IMR-90 (cell line): ENCODE measurements at regions not wholly inside any gene's neighbourhood (a gene's known extent, or its start where the extent isn't known, plus 50 kb on each side); places are given as distances from the start of the nearest gene placed in this dataset.
"Not testable (repeated sequence)": the region's sequence is repeated elsewhere in the genome, so short reads cannot be mapped to it uniquely, and the experiment has no call there.

Experiments used
- ATAC-seq: fragments of 200-7000 bp; cut with Tn5 transposase; 2 replicates; pipeline ENCODE4 v1.9.1; 2020; ENCODE audit warnings: low read depth, mild to moderate bottlenecking, moderate library complexity
- BruUV-seq: library from RNA; stranded (reverse); fragments of 400-500 nt; replicated peaks from 2 replicates; lab custom pipeline; 2021; lab: Mats Ljungman, UMichigan
- CTCF ChIA-PET: fragments of 300-600 bp; formaldehyde crosslinking; extraction: SDS; loops from one replicate; lab custom pipeline; 2021; ENCODE audit warnings: antibody characterized with exemption; lab: Yijun Ruan, JAX
- POLR2A ChIA-PET: fragments of 300-600 bp; sonication (Branson Sonifier 250); formaldehyde crosslinking; loops from one replicate; lab custom pipeline; 2022; ENCODE audit warnings: antibody characterized with exemption; ENCODE audit not compliant: unreplicated experiment; lab: Charles Lee
- DNase-seq: peaks from one replicate; pipeline ENCODE4 v3.0.0; 2013
- H2AFZ ChIP-seq: replicated peaks from 2 replicates; pipeline ENCODE3; 2013; ENCODE audit warnings: low read length, mild to moderate bottlenecking; ENCODE audit not compliant: poor library complexity
- H2AK5ac ChIP-seq: 2 replicates; pipeline ENCODE4 v1.6.1; 2013; ENCODE audit warnings: low read depth, low read length, inconsistent platforms
- H2AK9ac ChIP-seq: replicated peaks from 2 replicates; pipeline ENCODE3; 2013; ENCODE audit warnings: mild to moderate bottlenecking, low read depth, low read length, moderate library complexity; ENCODE audit not compliant: poor library complexity
- H2BK120ac ChIP-seq: 2 replicates; pipeline ENCODE4 v1.6.1; 2013; ENCODE audit warnings: low read depth, low read length, inconsistent platforms
- H2BK15ac ChIP-seq: 3 replicates; pipeline ENCODE4 v1.6.1; 2013; ENCODE audit warnings: low read depth, low read length, inconsistent platforms
- H2BK20ac ChIP-seq: 2 replicates; pipeline ENCODE4 v1.6.1; 2013; ENCODE audit warnings: low read depth, mild to moderate bottlenecking, inconsistent platforms, low read length, moderate library complexity
- H2BK5ac ChIP-seq: 2 replicates; pipeline ENCODE4 v1.6.1; 2013; ENCODE audit warnings: mild to moderate bottlenecking, low read depth, low read length, inconsistent platforms; ENCODE audit not compliant: poor library complexity, severe bottlenecking
- H3K14ac ChIP-seq: replicated peaks from 2 replicates; pipeline ENCODE4 v1.6.1; 2013; ENCODE audit warnings: low read depth, low read length, inconsistent platforms
- H3K18ac ChIP-seq: 2 replicates; pipeline ENCODE4 v1.6.1; 2013; ENCODE audit warnings: low read depth, low read length, control low read depth
- H3K23ac ChIP-seq: 2 replicates; pipeline ENCODE4 v1.6.1; 2013; ENCODE audit warnings: low read depth, low read length, inconsistent platforms
- H3K27ac ChIP-seq: 2 replicates; pipeline ENCODE4 v1.5.1; 2013; ENCODE audit warnings: mild to moderate bottlenecking, control low read depth, low read length; ENCODE audit not compliant: insufficient read depth
- H3K27me3 ChIP-seq: 2 replicates; pipeline ENCODE4 v1.6.1; 2013; ENCODE audit warnings: low read length; ENCODE audit not compliant: control insufficient read depth, insufficient read depth
- H3K36me3 ChIP-seq: 2 replicates; pipeline ENCODE4 v1.6.1; 2013; ENCODE audit warnings: low read length, mixed read lengths; ENCODE audit not compliant: control insufficient read depth, insufficient read depth
- H3K4ac ChIP-seq: 2 replicates; pipeline ENCODE4 v1.6.1; 2013; ENCODE audit warnings: low read depth, low read length, inconsistent platforms
- H3K4me1 ChIP-seq: 2 replicates; pipeline ENCODE4 v1.6.1; 2013; ENCODE audit warnings: low read length, mixed read lengths; ENCODE audit not compliant: control insufficient read depth, insufficient read depth
- H3K4me2 ChIP-seq: 2 replicates; pipeline ENCODE4 v1.6.1; 2013; ENCODE audit warnings: low read depth, mild to moderate bottlenecking, control low read depth, low read length, moderate library complexity
- H3K4me3 ChIP-seq: 2 replicates; pipeline ENCODE4 v1.5.1; 2013; ENCODE audit warnings: low read depth, mild to moderate bottlenecking, control low read depth, low read length, moderate library complexity; ENCODE audit not compliant: insufficient read depth
- H3K56ac ChIP-seq: 2 replicates; pipeline ENCODE4 v1.6.1; 2013; ENCODE audit warnings: low read length, inconsistent platforms; ENCODE audit not compliant: insufficient read depth; ENCODE audit errors: extremely low read depth
- H3K79me1 ChIP-seq, 2 experiments: 2 replicates each; pipeline ENCODE4 v1.6.1; 2013; ENCODE audit warnings: low read length in 2 of 2, inconsistent platforms in 1 of 2, low read depth in 1 of 2
- H3K9ac ChIP-seq: 2 replicates; pipeline ENCODE4 v1.6.1; 2013; ENCODE audit warnings: low read depth, low read length, control low read depth
- H3K9me1 ChIP-seq: 2 replicates; pipeline ENCODE4 v1.6.1; 2013; ENCODE audit warnings: low read length, inconsistent platforms; ENCODE audit not compliant: insufficient read depth
- H3K9me3 ChIP-seq: 2 replicates; pipeline ENCODE4 v1.6.1; 2013; ENCODE audit warnings: low read length; ENCODE audit not compliant: control insufficient read depth, insufficient read depth
- H4K20me1 ChIP-seq: 2 replicates; pipeline ENCODE4 v1.6.1; 2013; ENCODE audit warnings: low read length, inconsistent platforms; ENCODE audit not compliant: insufficient read depth
- H4K5ac ChIP-seq: 2 replicates; pipeline ENCODE4 v1.6.1; 2013; ENCODE audit warnings: mild to moderate bottlenecking, low read depth, low read length, control low read depth
- H4K8ac ChIP-seq, 2 experiments: 2 replicates each; pipeline ENCODE4 v1.6.1; 2013; ENCODE audit warnings: low read depth in 2 of 2, low read length in 2 of 2, control low read depth in 1 of 2, inconsistent platforms in 1 of 2
- H4K91ac ChIP-seq: 2 replicates; pipeline ENCODE4 v1.6.1; 2013; ENCODE audit warnings: low read depth, low read length, inconsistent platforms; ENCODE audit not compliant: insufficient read depth
- WGBS, 2 experiments: methylation state at CpG; one replicate each; pipeline versions ENCODE4 v1.1.5 to v1.1.7; 2013; ENCODE audit warnings: missing lambda C conversion rate in 2 of 2; ENCODE audit not compliant: insufficient read length in 1 of 2; ENCODE audit errors: extremely low coverage in 2 of 2; 5-methylcytosine and 5-hydroxymethylcytosine counted together
- dilution Hi-C: fragments of 300-500 bp; cut with HindIII; formaldehyde crosslinking; loops from one replicate; pipeline ENCODE4 v1.14.3; 2018; ENCODE audit warnings: low sequenced_read_pairs; ENCODE audit not compliant: unreplicated experiment
- in situ Hi-C: fragments of 300-500 bp; cut with MboI; formaldehyde crosslinking; loops from 3 replicates; pipeline ENCODE4 v1.14.3; 2019; ENCODE audit warnings: low sequenced_read_pairs, inconsistent platforms, mixed read lengths
- intact Hi-C: fragments of 100-400 bp; cut with micrococcal nuclease; formaldehyde crosslinking; loops from 2 replicates; pipeline ENCODE4 v1.10.0; 2022

- WGBS, 2 experiments, result no CpG with 5 or more reads among the region's 2 CpGs
- H3K56ac ChIP-seq, H2AK5ac ChIP-seq, in situ Hi-C loops, H4K20me1 ChIP-seq, POLR2A ChIA-PET, H3K9me1 ChIP-seq, H3K9me3 ChIP-seq, H3K36me3 ChIP-seq, H4K8ac ChIP-seq, DNase-seq, H3K4me1 ChIP-seq, H3K79me1 ChIP-seq, H3K9ac ChIP-seq, H3K4ac ChIP-seq, ATAC-seq, H3K27me3 ChIP-seq, H3K4me3 ChIP-seq, H3K18ac ChIP-seq, H4K5ac ChIP-seq, H3K23ac ChIP-seq, H2AK9ac ChIP-seq, intact Hi-C loops, H4K91ac ChIP-seq, H2BK20ac ChIP-seq, H3K4me2 ChIP-seq, H2BK120ac ChIP-seq, H3K14ac ChIP-seq, BruUV-seq, dilution Hi-C loops, CTCF ChIA-PET, H2AFZ ChIP-seq, H3K27ac ChIP-seq, H2BK5ac ChIP-seq, H2BK15ac ChIP-seq: not testable (repeated sequence)
Measured at GRCh38 chr22:15782933-15783332, 93.1 kb downstream of the POTEH start.

- dilution Hi-C loops, H2AK5ac ChIP-seq, ATAC-seq, H3K9me3 ChIP-seq, H4K91ac ChIP-seq, DNase-seq, in situ Hi-C loops, H3K9me1 ChIP-seq, BruUV-seq, H3K9ac ChIP-seq, H3K36me3 ChIP-seq, H3K4me3 ChIP-seq, H3K79me1 ChIP-seq, H2AK9ac ChIP-seq, H2BK5ac ChIP-seq, H3K56ac ChIP-seq, H3K4me2 ChIP-seq, H3K27ac ChIP-seq, H2AFZ ChIP-seq, H4K20me1 ChIP-seq, H3K23ac ChIP-seq, intact Hi-C loops, H2BK120ac ChIP-seq, H4K5ac ChIP-seq, H3K4ac ChIP-seq, H3K4me1 ChIP-seq, CTCF ChIA-PET, H2BK20ac ChIP-seq, H3K27me3 ChIP-seq, H3K14ac ChIP-seq, H4K8ac ChIP-seq, POLR2A ChIA-PET, H3K18ac ChIP-seq, H2BK15ac ChIP-seq: not testable (repeated sequence)
- WGBS, 2 experiments, result no CpG with 5 or more reads among the region's 34 CpGs
Measured at GRCh38 chr22:15784383-15785085, 94.7 kb downstream of the POTEH start.
